ENCODE measurements at regions not wholly inside any gene's neighbourhood (a gene's known extent, or its start where the extent isn't known, plus 50 kb on each side); places are given as distances from the start of the nearest gene placed in this dataset.

- FAIRE-seq: no peak
- no peak for ATAC-seq
- Histone ChIP-seq H3K36me3 (ENCODE audit: control insufficient read depth in 2 of 2, insufficient read depth in 2 of 2, low read length in 1 of 2) (no peaks in the 10 kb centered on the region), H3K27ac (ENCODE audit: control insufficient read depth, insufficient read depth) (no peak overlapping the region), H3K4me2 (ENCODE audit: control insufficient read depth, insufficient read depth) (no peak overlapping the region), H3K9me3 (replicated peaks; ENCODE audit: control insufficient read depth, insufficient read depth, low read length) (no peaks in the 10 kb centered on the region), H2AFZ (ENCODE audit: control insufficient read depth, low read depth, low read length) (no peak overlapping the region), H3K9ac (ENCODE audit: control insufficient read depth, insufficient read depth, low read length) (no peak overlapping the region), H3K4me3 (no peak overlapping the region), H3K4me1 (ENCODE audit: control insufficient read depth, insufficient read depth, low read length) (no peaks in the 10 kb centered on the region), H3K27me3 (replicated peaks in 1 of 2; ENCODE audit: control insufficient read depth in 2 of 2, insufficient read depth in 2 of 2, low read length in 1 of 2) (no peaks in the 10 kb centered on the region), H3K79me2 (ENCODE audit: control insufficient read depth, insufficient read depth, low read length) (no peaks in the 10 kb centered on the region), H4K20me1 (ENCODE audit: control insufficient read depth, insufficient read depth) (no peaks in the 10 kb centered on the region)
- TF ChIP-seq TBL1XR1 (IDR thresholded peaks at IDR 0.05; ENCODE audit: low read depth, low read length): no peak
- TF ChIP-seq, protein P1, sequence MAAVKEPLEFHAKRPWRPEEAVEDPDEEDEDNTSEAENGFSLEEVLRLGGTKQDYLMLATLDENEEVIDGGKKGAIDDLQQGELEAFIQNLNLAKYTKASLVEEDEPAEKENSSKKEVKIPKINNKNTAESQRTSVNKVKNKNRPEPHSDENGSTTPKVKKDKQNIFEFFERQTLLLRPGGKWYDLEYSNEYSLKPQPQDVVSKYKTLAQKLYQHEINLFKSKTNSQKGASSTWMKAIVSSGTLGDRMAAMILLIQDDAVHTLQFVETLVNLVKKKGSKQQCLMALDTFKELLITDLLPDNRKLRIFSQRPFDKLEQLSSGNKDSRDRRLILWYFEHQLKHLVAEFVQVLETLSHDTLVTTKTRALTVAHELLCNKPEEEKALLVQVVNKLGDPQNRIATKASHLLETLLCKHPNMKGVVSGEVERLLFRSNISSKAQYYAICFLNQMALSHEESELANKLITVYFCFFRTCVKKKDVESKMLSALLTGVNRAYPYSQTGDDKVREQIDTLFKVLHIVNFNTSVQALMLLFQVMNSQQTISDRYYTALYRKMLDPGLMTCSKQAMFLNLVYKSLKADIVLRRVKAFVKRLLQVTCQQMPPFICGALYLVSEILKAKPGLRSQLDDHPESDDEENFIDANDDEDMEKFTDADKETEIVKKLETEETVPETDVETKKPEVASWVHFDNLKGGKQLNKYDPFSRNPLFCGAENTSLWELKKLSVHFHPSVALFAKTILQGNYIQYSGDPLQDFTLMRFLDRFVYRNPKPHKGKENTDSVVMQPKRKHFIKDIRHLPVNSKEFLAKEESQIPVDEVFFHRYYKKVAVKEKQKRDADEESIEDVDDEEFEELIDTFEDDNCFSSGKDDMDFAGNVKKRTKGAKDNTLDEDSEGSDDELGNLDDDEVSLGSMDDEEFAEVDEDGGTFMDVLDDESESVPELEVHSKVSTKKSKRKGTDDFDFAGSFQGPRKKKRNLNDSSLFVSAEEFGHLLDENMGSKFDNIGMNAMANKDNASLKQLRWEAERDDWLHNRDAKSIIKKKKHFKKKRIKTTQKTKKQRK (IDR thresholded peaks at IDR 0.05; ENCODE audit: low read depth, low read length): no peak
- no peak for TF ChIP-seq MTA3 (IDR thresholded peaks at IDR 0.05; ENCODE audit: borderline replicate concordance, low read length)
- TF ChIP-seq NR2F1 (conservative IDR thresholded peaks at IDR 0.05): no peak
- TF ChIP-seq GABPA (IDR thresholded peaks at IDR 0.05; ENCODE audit: low read depth): no peak
- TF ChIP-seq RELA (IDR thresholded peaks at IDR 0.05; ENCODE audit: borderline replicate concordance, partially characterized antibody): no peak
- TF ChIP-seq, protein P2, sequence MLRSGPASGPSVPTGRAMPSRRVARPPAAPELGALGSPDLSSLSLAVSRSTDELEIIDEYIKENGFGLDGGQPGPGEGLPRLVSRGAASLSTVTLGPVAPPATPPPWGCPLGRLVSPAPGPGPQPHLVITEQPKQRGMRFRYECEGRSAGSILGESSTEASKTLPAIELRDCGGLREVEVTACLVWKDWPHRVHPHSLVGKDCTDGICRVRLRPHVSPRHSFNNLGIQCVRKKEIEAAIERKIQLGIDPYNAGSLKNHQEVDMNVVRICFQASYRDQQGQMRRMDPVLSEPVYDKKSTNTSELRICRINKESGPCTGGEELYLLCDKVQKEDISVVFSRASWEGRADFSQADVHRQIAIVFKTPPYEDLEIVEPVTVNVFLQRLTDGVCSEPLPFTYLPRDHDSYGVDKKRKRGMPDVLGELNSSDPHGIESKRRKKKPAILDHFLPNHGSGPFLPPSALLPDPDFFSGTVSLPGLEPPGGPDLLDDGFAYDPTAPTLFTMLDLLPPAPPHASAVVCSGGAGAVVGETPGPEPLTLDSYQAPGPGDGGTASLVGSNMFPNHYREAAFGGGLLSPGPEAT (IDR thresholded peaks at IDR 0.05; ENCODE audit: low read depth): no peak
- no peak for TF ChIP-seq POLR2AphosphoS5 (IDR thresholded peaks at IDR 0.05; ENCODE audit: low read length)
- POLR2A ChIA-PET: no interaction called here
- DNase-seq (ENCODE audit: low read depth, low spot score): no peak
- RAD21 ChIA-PET (ENCODE audit: unreplicated experiment): no interaction called here
- BruUV-seq (replicated peaks): no TSS peak
- intact Hi-C loops (cut with micrococcal nuclease; ENCODE audit: unreplicated experiment) (no loop called here), in situ Hi-C loops (cut with MboI) (no loop called here)
- SMC1A ChIA-PET (ENCODE audit: uncharacterized antibody, unreplicated experiment): no interaction called here
- CTCF ChIA-PET: no interaction called here
- 75% methylated on average over 2 of the region's 2 CpGs for WGBS (ENCODE audit: insufficient coverage, insufficient replicate concordance, low lambda C conversion rate, missing lambda C conversion rate)
Observed at GRCh38 chr5:108432024-108432423, 50.1 kb upstream of the FBXL17 start.

Measured in GM12878 (cell line).